ENCODE measurements at regions not wholly inside any gene's neighbourhood (a gene's known extent, or its start where the extent isn't known, plus 50 kb on each side); places are given as distances from the start of the nearest gene placed in this dataset.

- TF ChIP-seq CTCF (IDR thresholded peaks at IDR 0.05) = no peak
- H3K27ac ChIP-seq = no peak overlapping the region
- peaks cover 5 to 9% of the 10 kb centered on the region in 2 experiments for H3K4me1 ChIP-seq (ENCODE audit: control insufficient read depth in 1 of 2, insufficient read depth in 1 of 2, low read depth in 1 of 2, low read length in 1 of 2)
- H3K27me3 ChIP-seq = no peaks in the 10 kb centered on the region
- H3K9me3 ChIP-seq = no peaks in the 10 kb centered on the region
- H3K4me3 ChIP-seq (ENCODE audit: low read depth in 1 of 2, low read length in 1 of 2) = no peak overlapping the region
- no peaks in the 10 kb centered on the region for H3K36me3 ChIP-seq
Observed at GRCh38 chrX:40444798-40445496, 135.8 kb upstream of the ATP6AP2 start.

DNA sequence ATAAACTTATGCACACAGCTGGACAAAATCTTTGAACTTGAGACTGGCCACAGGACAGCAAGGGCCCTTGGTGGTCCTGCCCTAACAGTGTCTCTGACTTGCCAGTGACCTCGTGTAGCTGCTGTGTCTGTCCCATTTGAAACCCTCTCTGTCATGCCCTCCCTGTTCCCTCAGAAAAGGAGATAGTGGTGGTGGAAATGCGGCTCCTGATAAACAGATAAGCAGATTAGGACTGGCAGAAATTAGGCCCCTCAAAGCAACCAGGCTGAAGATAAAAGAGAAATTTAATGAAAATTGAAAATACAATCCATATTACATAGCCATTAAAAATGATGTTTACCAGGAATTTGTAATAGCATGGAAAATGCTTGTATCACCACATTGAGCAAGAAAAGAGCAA is 136.6 kb upstream of the ATP6AP2 start:
- H3K27me3 ChIP-seq = no peaks in the 10 kb centered on the region
- no peak overlapping the region for H3K27ac ChIP-seq
- no peak for TF ChIP-seq CTCF (IDR thresholded peaks at IDR 0.05)
- H3K4me3 ChIP-seq (ENCODE audit: low read depth in 1 of 2, low read length in 1 of 2) = no peak overlapping the region
- no peaks in the 10 kb centered on the region for H3K9me3 ChIP-seq
- H3K36me3 ChIP-seq = no peaks in the 10 kb centered on the region
- H3K4me1 ChIP-seq (ENCODE audit: control insufficient read depth in 1 of 2, insufficient read depth in 1 of 2, low read depth in 1 of 2, low read length in 1 of 2) = peaks cover 5 to 9% of the 10 kb centered on the region in 2 experiments

DNA sequence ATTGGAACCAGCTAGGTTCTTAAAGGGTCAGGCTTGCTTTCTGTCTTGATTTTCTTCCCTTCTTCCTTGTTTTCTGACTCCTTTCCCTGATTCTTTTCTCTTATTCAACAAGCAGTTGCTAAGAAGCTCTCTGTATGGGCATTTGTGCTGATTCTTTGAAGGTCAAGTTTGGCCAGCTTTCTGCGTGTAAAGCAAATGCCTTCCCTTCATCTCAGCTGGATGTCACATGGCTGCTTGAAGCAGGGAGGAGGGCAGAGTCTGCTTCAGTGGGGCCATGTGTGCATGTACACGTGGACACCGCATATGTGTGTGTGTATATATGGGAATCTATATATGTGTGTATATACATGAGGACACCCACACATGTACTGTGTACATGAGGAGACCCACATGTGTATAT is 139.9 kb upstream of the ATP6AP2 start:
- H3K4me1 ChIP-seq (ENCODE audit: control insufficient read depth in 1 of 2, insufficient read depth in 1 of 2, low read depth in 1 of 2, low read length in 1 of 2) = peaks cover 5 to 9% of the 10 kb centered on the region in 2 experiments
- H3K9me3 ChIP-seq = no peaks in the 10 kb centered on the region
- no peaks in the 10 kb centered on the region for H3K36me3 ChIP-seq
- no peak overlapping the region for H3K27ac ChIP-seq
- H3K27me3 ChIP-seq = no peaks in the 10 kb centered on the region
- TF ChIP-seq CTCF (IDR thresholded peaks at IDR 0.05) = no peak
- H3K4me3 ChIP-seq (ENCODE audit: low read depth in 1 of 2, low read length in 1 of 2) = no peak overlapping the region

DNA sequence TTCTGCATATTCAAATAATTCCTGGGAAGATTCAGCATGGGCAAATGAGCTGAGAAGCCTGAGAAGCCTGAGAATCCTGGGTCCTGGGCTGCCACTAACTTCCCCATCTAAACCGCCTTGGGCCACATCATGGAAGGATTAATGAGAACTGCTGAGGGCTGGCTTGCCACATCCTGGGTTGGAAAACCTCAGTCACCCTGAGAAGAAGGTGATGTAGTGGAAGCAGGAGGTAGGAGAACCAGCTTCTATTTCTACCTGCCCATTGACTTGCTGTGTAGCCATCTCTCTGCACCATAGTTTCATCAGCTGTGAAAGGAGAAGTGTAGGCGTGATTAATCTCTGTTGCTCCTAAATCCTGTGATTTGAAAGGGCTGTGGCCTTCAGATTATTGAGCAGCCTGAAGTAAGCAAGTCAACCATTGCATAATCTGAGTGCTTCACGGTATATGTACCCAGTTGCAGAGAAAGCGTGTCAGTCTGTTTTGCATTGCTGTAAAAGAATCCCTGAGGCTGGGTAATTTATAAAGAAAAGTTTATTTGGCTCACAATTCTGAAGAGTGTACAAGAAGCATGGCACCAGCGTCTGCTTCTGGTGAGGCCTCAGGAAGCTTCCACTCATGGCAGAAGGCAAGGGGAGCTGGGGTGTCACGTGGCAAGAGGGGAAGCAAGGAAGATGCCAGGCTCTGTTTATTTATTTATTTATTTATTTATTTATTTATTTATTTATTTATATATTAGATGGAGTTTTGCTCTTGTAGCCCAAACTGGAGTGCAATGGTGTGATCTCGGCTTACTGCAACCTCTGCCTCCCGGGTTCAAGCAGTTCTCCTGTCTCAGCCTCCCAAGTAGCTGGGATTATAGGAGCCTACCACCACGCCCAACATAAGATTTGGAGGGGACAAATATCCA is 140.9 kb upstream of the ATP6AP2 start:
- no peak for TF ChIP-seq CTCF (IDR thresholded peaks at IDR 0.05)
- no peaks in the 10 kb centered on the region for H3K9me3 ChIP-seq
- H3K27me3 ChIP-seq = no peaks in the 10 kb centered on the region
- H3K27ac ChIP-seq = no peak overlapping the region
- peaks cover 8 to 9% of the 10 kb centered on the region in 2 experiments for H3K4me1 ChIP-seq (ENCODE audit: control insufficient read depth in 1 of 2, insufficient read depth in 1 of 2, low read depth in 1 of 2, low read length in 1 of 2)
- H3K36me3 ChIP-seq = no peaks in the 10 kb centered on the region
- no peak overlapping the region for H3K4me3 ChIP-seq (ENCODE audit: low read depth in 1 of 2, low read length in 1 of 2)

- no peaks in the 10 kb centered on the region for H3K36me3 ChIP-seq
- no peaks in the 10 kb centered on the region for H3K27me3 ChIP-seq
- H3K4me1 ChIP-seq (ENCODE audit: control insufficient read depth in 1 of 2, insufficient read depth in 1 of 2, low read depth in 1 of 2, low read length in 1 of 2) = peaks cover 0 to 6% of the 10 kb centered on the region in 2 experiments
- H3K9me3 ChIP-seq = no peaks in the 10 kb centered on the region
- H3K27ac ChIP-seq = no peak overlapping the region
- H3K4me3 ChIP-seq (ENCODE audit: low read depth in 1 of 2, low read length in 1 of 2) = no peak overlapping the region
- no peak for TF ChIP-seq CTCF (IDR thresholded peaks at IDR 0.05)
Observed at GRCh38 chrX:40437348-40437747, 143.4 kb upstream of the ATP6AP2 start.
